ENCODE measurements at regions not wholly inside any gene's neighbourhood (a gene's known extent, or its start where the extent isn't known, plus 50 kb on each side); places are given as distances from the start of the nearest gene placed in this dataset.

DNA sequence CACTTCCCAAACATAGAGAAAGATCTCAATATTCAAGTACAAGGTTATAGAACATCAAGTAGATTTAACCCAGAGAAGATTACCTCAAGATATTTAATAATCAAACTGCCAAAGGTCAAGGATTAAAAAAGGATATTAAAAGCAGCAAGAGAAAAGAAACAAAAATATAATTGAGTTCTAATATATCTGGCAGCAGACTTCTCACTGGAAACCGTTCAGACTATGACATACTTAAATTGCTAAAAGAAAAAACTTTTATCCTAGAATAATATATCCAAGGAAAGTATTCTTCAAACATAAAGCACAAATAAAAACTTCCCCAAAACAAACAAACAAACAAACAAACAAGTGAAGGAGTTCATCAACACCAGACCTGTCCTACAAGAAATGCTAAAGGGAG, 92.4 kb downstream of the FSCB start:
- no peak overlapping the region for H2BK15ac ChIP-seq (ENCODE audit: low read depth, low read length)
- H3K23ac ChIP-seq (ENCODE audit: low read depth, low read length) = no peak overlapping the region
- no peak overlapping the region for H3K4me2 ChIP-seq (ENCODE audit: low read depth, low read length)
- no peak overlapping the region for H4K5ac ChIP-seq (ENCODE audit: low read depth, low read length)
- H4K91ac ChIP-seq (ENCODE audit: insufficient read depth, low read depth, low read length) = no peak overlapping the region
- H3K27me3 ChIP-seq (ENCODE audit: control insufficient read depth, insufficient read depth, low read length) = no peaks in the 10 kb centered on the region
- no peaks in the 10 kb centered on the region for H3K9me3 ChIP-seq (ENCODE audit: control insufficient read depth, insufficient read depth, low read length)
- no peaks in the 10 kb centered on the region for H3K36me3 ChIP-seq (ENCODE audit: control insufficient read depth, insufficient read depth, low read length)
- H2BK5ac ChIP-seq (ENCODE audit: low read depth, low read length, poor library complexity, severe bottlenecking) = no peak overlapping the region
- H3K14ac ChIP-seq (replicated peaks; ENCODE audit: low read depth, low read length) = no peak overlapping the region
- BruUV-seq (replicated peaks) = no TSS peak
- H3K4ac ChIP-seq (ENCODE audit: low read depth, low read length) = no peak overlapping the region
- POLR2A ChIA-PET (ENCODE audit: unreplicated experiment) = no interaction called here
- H3K18ac ChIP-seq (ENCODE audit: low read depth, low read length) = no peak overlapping the region
- H3K4me1 ChIP-seq (ENCODE audit: control insufficient read depth, insufficient read depth, low read length) = no peaks in the 10 kb centered on the region
- no peak for ATAC-seq (ENCODE audit: low read depth)
- H3K27ac ChIP-seq (ENCODE audit: insufficient read depth, low read length) = no peak overlapping the region
- dilution Hi-C loops (cut with HindIII; ENCODE audit: low sequenced_read_pairs, unreplicated experiment) = no loop called here
- H3K9me1 ChIP-seq (ENCODE audit: insufficient read depth, low read length) = no peaks in the 10 kb centered on the region
- H3K79me1 ChIP-seq (ENCODE audit: low read depth in 1 of 2, low read length in 2 of 2) = no peaks in the 10 kb centered on the region
- intact Hi-C loops (cut with micrococcal nuclease) = no loop called here
- no peak for TF ChIP-seq NFE2L2 (IDR thresholded peaks at IDR 0.05; ENCODE audit: low read depth, low read length)
- TF ChIP-seq, protein P1, sequence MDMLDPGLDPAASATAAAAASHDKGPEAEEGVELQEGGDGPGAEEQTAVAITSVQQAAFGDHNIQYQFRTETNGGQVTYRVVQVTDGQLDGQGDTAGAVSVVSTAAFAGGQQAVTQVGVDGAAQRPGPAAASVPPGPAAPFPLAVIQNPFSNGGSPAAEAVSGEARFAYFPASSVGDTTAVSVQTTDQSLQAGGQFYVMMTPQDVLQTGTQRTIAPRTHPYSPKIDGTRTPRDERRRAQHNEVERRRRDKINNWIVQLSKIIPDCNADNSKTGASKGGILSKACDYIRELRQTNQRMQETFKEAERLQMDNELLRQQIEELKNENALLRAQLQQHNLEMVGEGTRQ (IDR thresholded peaks at IDR 0.05; ENCODE audit: low read depth, low read length) = no peak
- TF ChIP-seq SMC3 (IDR thresholded peaks at IDR 0.05; ENCODE audit: low read depth, low read length) = no peak
- no peak for TF ChIP-seq CEBPB (IDR thresholded peaks at IDR 0.05; ENCODE audit: low read depth, low read length)
- TF ChIP-seq RAD21 (IDR thresholded peaks at IDR 0.05; ENCODE audit: low read length) = no peak
- no peak for TF ChIP-seq MAFK (IDR thresholded peaks at IDR 0.05; ENCODE audit: low read depth, low read length)
- no peak for TF ChIP-seq BHLHE40 (IDR thresholded peaks at IDR 0.05; ENCODE audit: low read depth, low read length)
- TF ChIP-seq, protein P2, sequence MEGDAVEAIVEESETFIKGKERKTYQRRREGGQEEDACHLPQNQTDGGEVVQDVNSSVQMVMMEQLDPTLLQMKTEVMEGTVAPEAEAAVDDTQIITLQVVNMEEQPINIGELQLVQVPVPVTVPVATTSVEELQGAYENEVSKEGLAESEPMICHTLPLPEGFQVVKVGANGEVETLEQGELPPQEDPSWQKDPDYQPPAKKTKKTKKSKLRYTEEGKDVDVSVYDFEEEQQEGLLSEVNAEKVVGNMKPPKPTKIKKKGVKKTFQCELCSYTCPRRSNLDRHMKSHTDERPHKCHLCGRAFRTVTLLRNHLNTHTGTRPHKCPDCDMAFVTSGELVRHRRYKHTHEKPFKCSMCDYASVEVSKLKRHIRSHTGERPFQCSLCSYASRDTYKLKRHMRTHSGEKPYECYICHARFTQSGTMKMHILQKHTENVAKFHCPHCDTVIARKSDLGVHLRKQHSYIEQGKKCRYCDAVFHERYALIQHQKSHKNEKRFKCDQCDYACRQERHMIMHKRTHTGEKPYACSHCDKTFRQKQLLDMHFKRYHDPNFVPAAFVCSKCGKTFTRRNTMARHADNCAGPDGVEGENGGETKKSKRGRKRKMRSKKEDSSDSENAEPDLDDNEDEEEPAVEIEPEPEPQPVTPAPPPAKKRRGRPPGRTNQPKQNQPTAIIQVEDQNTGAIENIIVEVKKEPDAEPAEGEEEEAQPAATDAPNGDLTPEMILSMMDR (conservative IDR thresholded peaks at IDR 0.05; ENCODE audit: low read depth, low read length) = no peak
- TF ChIP-seq FOS (IDR thresholded peaks at IDR 0.05; ENCODE audit: low read depth, low read length) = no peak
- TF ChIP-seq POLR2A (IDR thresholded peaks at IDR 0.05; ENCODE audit: low read depth, low read length) = no peak
- TF ChIP-seq RCOR1 (IDR thresholded peaks at IDR 0.05; ENCODE audit: insufficient replicate concordance, low read length) = no peak
- TF ChIP-seq, protein P3, sequence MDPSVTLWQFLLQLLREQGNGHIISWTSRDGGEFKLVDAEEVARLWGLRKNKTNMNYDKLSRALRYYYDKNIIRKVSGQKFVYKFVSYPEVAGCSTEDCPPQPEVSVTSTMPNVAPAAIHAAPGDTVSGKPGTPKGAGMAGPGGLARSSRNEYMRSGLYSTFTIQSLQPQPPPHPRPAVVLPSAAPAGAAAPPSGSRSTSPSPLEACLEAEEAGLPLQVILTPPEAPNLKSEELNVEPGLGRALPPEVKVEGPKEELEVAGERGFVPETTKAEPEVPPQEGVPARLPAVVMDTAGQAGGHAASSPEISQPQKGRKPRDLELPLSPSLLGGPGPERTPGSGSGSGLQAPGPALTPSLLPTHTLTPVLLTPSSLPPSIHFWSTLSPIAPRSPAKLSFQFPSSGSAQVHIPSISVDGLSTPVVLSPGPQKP (IDR thresholded peaks at IDR 0.05; ENCODE audit: borderline replicate concordance, low read depth, low read length) = no peak
- no peak for TF ChIP-seq MXI1 (IDR thresholded peaks at IDR 0.05; ENCODE audit: borderline replicate concordance, low read depth, low read length)
- no peak overlapping the region for H3K56ac ChIP-seq (ENCODE audit: extremely low read depth, insufficient read depth, low read length)
- in situ Hi-C loops (cut with MboI; ENCODE audit: low sequenced_read_pairs) = no loop called here
- H3K4me3 ChIP-seq (ENCODE audit: insufficient read depth, low read depth, low read length) = no peak overlapping the region
- H4K8ac ChIP-seq (ENCODE audit: low read depth in 2 of 2, low read length in 2 of 2) = no peak overlapping the region
- H3K9ac ChIP-seq (ENCODE audit: low read depth, low read length) = no peak overlapping the region
- no peak overlapping the region for H2BK120ac ChIP-seq (ENCODE audit: low read depth, low read length)
- no CpG with 5 or more reads among the region's 1 CpG for WGBS, 2 experiments (ENCODE audit: extremely low coverage in 2 of 2, insufficient read length in 1 of 2)
- no peaks in the 10 kb centered on the region for H4K20me1 ChIP-seq (ENCODE audit: insufficient read depth, low read length)
- H2AK9ac ChIP-seq (replicated peaks; ENCODE audit: low read depth, low read length, poor library complexity) = no peak overlapping the region
- H2AFZ ChIP-seq (replicated peaks; ENCODE audit: low read length, poor library complexity) = no peak overlapping the region
- DNase-seq = no peak
- CTCF ChIA-PET = no interaction called here
- no peak overlapping the region for H2AK5ac ChIP-seq (ENCODE audit: low read depth, low read length)
- H2BK20ac ChIP-seq (ENCODE audit: low read depth, low read length) = no peak overlapping the region
